ENCODE measurements at regions not wholly inside any gene's neighbourhood (a gene's known extent, or its start where the extent isn't known, plus 50 kb on each side); places are given as distances from the start of the nearest gene placed in this dataset.

- DNase-seq: no peak
These were observed 404.5 kb downstream of the YTHDC2 start for GRCh38 chr5:113917997-113918396.

DNA sequence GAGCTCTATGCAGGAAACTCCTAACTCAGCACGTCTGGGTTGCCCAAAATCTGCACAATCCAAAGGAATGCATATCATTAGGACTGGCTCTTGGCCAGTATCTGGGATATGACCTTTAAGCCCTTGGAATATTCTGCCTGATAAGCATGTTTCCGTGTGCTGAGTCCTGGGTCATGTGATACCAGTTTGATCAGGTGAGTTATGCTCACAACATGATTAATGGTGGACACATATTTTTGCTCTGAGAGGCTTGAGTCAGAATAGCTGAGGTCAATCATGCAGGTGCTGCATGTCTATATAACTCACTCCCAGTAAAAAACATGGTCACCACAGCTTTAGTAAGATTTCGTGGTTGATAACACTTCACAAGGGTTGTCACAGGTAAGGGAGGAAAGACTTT is 408.8 kb downstream of the YTHDC2 start:
- no peak for DNase-seq

GRCh38 chr5:113935453-113935852 is 422.0 kb downstream of the YTHDC2 start:
- DNase-seq: no peak

- DNase-seq: no peak
These were observed 423.8 kb downstream of the YTHDC2 start for GRCh38 chr5:113937301-113937700.

DNA sequence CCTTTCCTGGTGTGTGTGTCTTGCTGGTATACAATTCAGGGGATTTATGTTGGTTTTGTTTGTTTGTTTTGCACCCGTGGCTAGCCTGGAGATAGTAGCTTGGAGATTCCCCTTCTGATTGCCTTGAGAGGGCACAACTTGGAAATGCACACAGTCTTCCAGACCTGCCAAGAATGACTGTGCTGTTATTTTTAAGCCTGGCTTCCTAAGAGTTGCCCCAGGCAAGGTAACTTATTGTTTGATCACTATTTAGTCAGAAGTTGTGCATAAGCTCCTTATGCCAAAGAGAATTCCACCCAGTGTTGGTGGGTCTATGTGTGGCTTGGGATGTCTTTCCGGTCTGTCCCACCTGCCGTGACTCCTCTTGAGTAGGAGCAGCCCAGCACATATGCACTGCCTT is 421.9 kb upstream of the KCNN2 start:
- DNase-seq: no peak

DNA sequence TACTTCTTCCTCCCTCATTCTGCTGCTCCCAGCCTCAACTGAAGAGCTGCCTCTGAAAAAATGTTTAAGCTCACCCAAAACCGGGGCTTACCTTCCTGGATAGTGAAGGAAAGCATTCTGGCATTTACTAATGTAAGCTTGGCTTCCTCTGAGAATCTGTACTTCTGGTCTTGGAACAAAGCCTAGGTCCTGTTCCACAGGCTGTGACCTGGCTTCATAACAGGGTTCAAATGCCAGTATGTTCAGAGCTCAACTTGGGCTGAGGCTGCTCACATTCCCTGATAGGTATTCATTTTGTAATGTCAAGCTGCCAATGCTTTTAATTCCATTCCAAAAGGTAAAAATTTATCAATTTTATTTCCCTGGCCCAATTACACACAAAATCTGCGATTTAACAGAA is 411.7 kb upstream of the KCNN2 start:
- DNase-seq: no peak

GRCh38 chr5:113965225-113965624 is 396.6 kb upstream of the KCNN2 start:
- no peak for DNase-seq

DNA sequence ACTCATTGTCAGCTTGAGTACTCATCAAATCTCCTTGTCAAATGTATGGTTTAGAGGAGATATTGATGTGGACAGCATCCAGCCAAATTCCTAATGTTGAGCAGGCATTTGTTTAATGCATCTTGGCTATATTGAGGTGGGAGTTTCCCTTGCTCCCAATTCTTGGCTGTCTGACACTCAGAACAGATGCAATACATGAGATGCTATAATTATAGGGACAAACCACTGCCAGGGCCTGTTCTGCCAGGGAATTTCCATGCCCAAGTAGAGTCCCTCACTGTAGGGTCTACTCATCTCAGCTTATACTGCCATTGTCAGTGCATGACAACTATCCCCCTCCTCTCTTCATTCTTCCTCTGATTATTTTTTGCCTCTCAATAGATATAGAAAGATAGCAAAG is 392.0 kb upstream of the KCNN2 start:
- DNase-seq: no peak

DNA sequence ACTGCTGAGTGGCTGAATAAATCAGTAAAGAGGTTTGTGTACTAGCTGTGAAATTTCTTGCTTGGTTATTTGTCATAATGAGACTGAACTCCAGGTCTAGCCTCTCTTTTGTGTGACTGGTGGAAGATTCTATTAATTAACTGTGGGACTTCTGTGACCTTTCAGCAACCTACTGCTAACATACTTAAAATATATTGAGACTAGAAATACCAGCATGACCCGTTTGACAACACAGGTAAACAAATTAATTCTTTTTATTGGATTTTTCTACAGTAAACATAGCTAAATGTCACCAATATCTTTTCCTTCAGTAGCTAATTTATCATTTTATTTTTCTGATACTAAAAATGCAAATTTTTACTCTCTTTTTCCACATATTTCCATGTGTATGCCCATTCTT is 390.4 kb upstream of the KCNN2 start:
- no peak for DNase-seq

DNA sequence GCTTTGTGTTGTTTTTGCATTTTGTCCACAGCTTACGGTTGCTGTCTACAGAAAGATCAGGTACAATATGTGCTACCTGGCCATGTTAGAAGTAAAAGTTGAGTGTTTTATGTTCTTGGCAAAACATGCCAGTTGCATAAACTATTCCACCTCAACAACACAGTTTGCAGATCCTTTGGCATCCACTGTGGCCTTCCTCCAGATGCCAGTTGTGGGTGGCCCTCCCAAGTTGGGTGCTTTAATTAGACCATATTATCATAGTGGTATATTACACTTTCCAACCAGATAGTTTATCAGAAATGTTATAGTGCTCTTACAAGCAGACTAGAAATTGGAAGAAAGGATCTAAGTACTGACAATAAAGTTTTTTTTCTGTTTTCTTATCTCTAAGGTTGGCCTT is 386.9 kb upstream of the KCNN2 start:
- no peak for DNase-seq

- no peak for DNase-seq
These were observed 376.9 kb upstream of the KCNN2 start for GRCh38 chr5:113984928-113985327.

DNA sequence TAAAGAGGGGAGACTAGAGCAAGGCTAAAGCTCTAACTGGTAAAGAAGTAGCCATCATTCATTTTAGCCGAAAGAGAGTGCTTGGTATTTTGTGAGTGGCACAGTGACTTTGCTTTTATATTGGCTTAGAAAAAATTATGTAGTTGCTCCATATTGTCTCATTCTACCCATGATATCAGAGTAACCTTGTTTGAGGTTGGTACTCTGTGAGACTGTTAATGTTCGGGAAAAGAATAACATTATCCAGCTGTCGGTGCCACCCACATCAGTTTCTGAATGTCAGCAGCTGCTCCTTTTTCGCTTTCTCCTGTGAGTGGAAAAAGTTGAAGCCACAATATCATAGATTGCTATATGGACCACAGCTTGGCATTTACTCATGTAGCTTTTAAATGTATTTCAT is 376.4 kb upstream of the KCNN2 start:
- DNase-seq: no peak

GRCh38 chr5:113989278-113989912 is 372.5 kb upstream of the KCNN2 start:
- DNase-seq: no peak

GRCh38 chr5:113989913-113990305 is 372.0 kb upstream of the KCNN2 start:
- DNase-seq: no peak

- no peak for DNase-seq
These were observed 360.8 kb upstream of the KCNN2 start for GRCh38 chr5:114001076-114001475.

DNA sequence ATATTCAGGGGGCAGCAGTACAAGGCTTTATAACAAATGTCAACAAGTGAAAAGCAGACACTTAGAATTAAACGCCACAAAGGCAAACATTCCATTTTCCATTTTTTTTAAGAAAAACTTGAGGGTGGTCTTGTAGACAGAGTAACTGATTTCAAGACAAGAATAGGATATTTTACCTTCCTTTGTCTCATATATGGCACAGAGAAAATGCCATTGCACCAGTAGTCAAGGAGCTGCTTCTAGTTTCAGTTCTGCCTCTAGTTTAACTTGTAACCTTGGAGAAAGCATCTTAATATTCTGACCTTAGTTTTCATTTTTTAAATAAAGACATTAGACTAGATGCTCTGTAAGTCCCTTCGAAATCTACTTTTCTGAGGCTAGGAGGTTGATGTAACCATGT is 355.3 kb upstream of the KCNN2 start:
- DNase-seq: no peak

- DNase-seq: no peak
These were observed 354.2 kb upstream of the KCNN2 start for GRCh38 chr5:114007678-114008077.

GRCh38 chr5:114010362-114010761 is 351.5 kb upstream of the KCNN2 start:
- no peak for DNase-seq

- no peak for DNase-seq
These were observed 343.7 kb upstream of the KCNN2 start for GRCh38 chr5:114018186-114018585.

- DNase-seq: no peak
These were observed 323.1 kb upstream of the KCNN2 start for GRCh38 chr5:114038756-114039155.

GRCh38 chr5:114050087-114050486 is 311.8 kb upstream of the KCNN2 start:
- no peak for DNase-seq

GRCh38 chr5:114053372-114053771 is 308.5 kb upstream of the KCNN2 start:
- no peak for DNase-seq

DNA sequence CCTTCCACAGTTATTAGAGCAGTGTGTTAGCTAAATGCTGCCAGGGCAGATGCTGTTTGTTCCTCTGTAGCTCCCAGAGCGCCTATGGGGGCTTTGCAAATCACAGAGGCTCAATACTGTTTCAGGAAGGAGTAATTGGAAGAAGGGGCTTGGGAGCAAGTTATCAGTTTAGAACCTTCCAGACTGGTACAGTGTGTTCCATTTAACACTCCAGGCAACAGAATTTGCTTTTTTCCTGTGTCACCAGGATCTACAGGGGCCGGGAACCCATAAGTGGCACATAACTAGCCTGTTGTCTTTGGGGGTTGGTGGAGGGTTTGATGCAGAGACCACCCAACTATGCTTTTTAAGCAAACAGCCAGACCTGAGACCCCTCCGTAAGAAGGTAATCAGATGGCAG is 307.3 kb upstream of the KCNN2 start:
- DNase-seq: no peak

GRCh38 chr5:114055318-114056184 is 306.3 kb upstream of the KCNN2 start:
- peak; percentile 46 for DNase-seq

DNA sequence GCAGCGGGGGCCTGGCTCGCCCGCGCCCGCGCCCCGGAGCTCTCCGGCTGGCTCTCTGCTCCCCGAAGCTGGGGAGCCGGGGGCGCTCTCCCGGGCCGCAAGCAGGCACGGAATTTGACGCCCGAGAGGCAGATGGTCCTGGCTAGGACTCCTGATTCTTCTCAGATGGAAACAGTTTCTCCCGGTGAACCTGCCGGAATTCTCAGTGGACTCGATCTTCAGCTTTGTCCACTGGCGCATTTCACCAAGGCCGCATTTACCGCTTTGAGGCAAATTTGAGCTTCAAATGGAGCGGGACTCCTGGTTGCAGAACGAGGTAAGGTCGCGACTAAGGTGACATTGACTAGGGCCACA is 305.7 kb upstream of the KCNN2 start:
- DNase-seq: no peak
